Sigmoid colon (tissue), 4 donors: ENCODE measurements at regions not wholly inside any gene's neighbourhood (a gene's known extent, or its start where the extent isn't known, plus 50 kb on each side); places are given as distances from the start of the nearest gene placed in this dataset.

ENCODE experiments used
- EP300 ChIP-seq, 4 donors: sonication (generic); formaldehyde crosslinking; IDR thresholded peaks; one replicate each; pipeline ENCODE4 v1.6.1; 2017; ENCODE audit warnings: antibody characterized with exemption in 4 of 4
- POLR2A ChIP-seq, 2 donors: fragments of 450-650 bp; IDR thresholded peaks; one replicate each; pipeline ENCODE4 v1.6.1; 2016; ENCODE audit warnings: antibody characterized with exemption in 2 of 2, mild to moderate bottlenecking in 2 of 2, moderate library complexity in 2 of 2
- TF ChIP-seq, protein P1 (sequence below), 4 experiments: fragments of 450-650 bp in 3 of 4; fragments of 200-600 bp in 1 of 4; IDR thresholded peaks; one replicate each; pipeline ENCODE4 v1.5.1; 2016 to 2019; ENCODE audit warnings: antibody characterized with exemption in 4 of 4, mild to moderate bottlenecking in 3 of 4, moderate library complexity in 2 of 4

- TF ChIP-seq, protein P1, sequence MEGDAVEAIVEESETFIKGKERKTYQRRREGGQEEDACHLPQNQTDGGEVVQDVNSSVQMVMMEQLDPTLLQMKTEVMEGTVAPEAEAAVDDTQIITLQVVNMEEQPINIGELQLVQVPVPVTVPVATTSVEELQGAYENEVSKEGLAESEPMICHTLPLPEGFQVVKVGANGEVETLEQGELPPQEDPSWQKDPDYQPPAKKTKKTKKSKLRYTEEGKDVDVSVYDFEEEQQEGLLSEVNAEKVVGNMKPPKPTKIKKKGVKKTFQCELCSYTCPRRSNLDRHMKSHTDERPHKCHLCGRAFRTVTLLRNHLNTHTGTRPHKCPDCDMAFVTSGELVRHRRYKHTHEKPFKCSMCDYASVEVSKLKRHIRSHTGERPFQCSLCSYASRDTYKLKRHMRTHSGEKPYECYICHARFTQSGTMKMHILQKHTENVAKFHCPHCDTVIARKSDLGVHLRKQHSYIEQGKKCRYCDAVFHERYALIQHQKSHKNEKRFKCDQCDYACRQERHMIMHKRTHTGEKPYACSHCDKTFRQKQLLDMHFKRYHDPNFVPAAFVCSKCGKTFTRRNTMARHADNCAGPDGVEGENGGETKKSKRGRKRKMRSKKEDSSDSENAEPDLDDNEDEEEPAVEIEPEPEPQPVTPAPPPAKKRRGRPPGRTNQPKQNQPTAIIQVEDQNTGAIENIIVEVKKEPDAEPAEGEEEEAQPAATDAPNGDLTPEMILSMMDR (IDR thresholded peaks at IDR 0.05), result no peak
- TF ChIP-seq POLR2A (IDR thresholded peaks at IDR 0.05) (no peak), EP300 (IDR thresholded peaks at IDR 0.05) (no peak)
Observed at GRCh38 chr14:22188318-22188717, 400.7 kb downstream of the DAD1 start.
